Mesodermal cell (in vitro differentiated cells): ENCODE measurements at regions not wholly inside any gene's neighbourhood (a gene's known extent, or its start where the extent isn't known, plus 50 kb on each side); places are given as distances from the start of the nearest gene placed in this dataset.
"Not testable (repeated sequence)": the region's sequence is repeated elsewhere in the genome, so short reads cannot be mapped to it uniquely, and the experiment has no call there.

ENCODE experiments used
- H3K27ac ChIP-seq: 2 replicates; pipeline ENCODE4 v1.7.0; 2013; ENCODE audit warnings: mild to moderate bottlenecking, low read depth, low read length, moderate library complexity; ENCODE audit not compliant: severe bottlenecking
- H3K36me3 ChIP-seq: 2 replicates; pipeline ENCODE4 v1.7.1; 2013; ENCODE audit warnings: mild to moderate bottlenecking, low read length, moderate library complexity; ENCODE audit not compliant: control insufficient read depth, insufficient read depth
- H3K4me1 ChIP-seq: one replicate; pipeline ENCODE4 v1.7.1; 2013; ENCODE audit warnings: mild to moderate bottlenecking, low read length; ENCODE audit not compliant: insufficient read depth, control insufficient read depth, poor library complexity, severe bottlenecking
- H3K4me3 ChIP-seq: 2 replicates; pipeline ENCODE4 v1.7.0; 2013; ENCODE audit warnings: low read length, control low read depth, mild to moderate bottlenecking; ENCODE audit not compliant: insufficient read depth, poor library complexity, severe bottlenecking; ENCODE audit errors: extremely low read depth
- H3K9me3 ChIP-seq: 2 replicates; pipeline ENCODE4 v1.7.1; 2013; ENCODE audit warnings: mild to moderate bottlenecking, low read length, moderate library complexity; ENCODE audit not compliant: control insufficient read depth
- WGBS, 2 experiments: methylation state at CpG; one replicate each; pipeline ENCODE4 v1.1.5; 2013; ENCODE audit warnings: missing lambda C conversion rate in 2 of 2; ENCODE audit not compliant: insufficient coverage in 2 of 2; 5-methylcytosine and 5-hydroxymethylcytosine counted together

DNA sequence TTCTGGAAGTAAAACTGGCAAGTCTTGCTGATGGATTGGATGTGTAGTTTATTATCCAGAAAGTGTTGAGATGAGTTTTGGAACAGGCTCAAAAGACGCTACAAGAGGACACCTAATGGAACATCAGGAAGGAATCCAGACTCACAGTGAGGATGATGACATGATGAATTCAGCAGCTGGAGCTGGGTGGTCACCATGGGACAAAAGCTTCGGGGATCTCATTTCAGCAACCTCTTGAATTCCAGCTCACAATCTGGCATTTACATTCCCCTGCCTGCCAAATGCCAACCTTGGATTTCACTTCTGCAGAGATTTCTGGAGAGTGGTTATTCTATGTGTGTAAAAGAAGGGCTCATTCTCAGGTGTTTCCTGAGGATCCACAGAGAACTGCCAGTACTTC is 288.0 kb upstream of the TMTC4 start:
- Histone ChIP-seq H3K36me3 (no peaks in the 10 kb centered on the region), H3K9me3 (no peaks in the 10 kb centered on the region), H3K4me1 (no peaks in the 10 kb centered on the region), H3K27ac (no peak overlapping the region), H3K4me3 (no peak overlapping the region)
- WGBS, 2 experiments = 73 to 100% methylated on average over 1 of the region's 2 CpGs

- H3K4me3 ChIP-seq = no peak overlapping the region
- no peaks in the 10 kb centered on the region for H3K36me3 ChIP-seq
- H3K9me3 ChIP-seq = no peaks in the 10 kb centered on the region
- 93 to 94% methylated on average over 4 of the region's 7 CpGs for WGBS, 2 experiments
- no peaks in the 10 kb centered on the region for H3K4me1 ChIP-seq
- H3K27ac ChIP-seq = no peak overlapping the region
These were observed 286.6 kb upstream of the TMTC4 start for GRCh38 chr13:100961186-100961585.

DNA sequence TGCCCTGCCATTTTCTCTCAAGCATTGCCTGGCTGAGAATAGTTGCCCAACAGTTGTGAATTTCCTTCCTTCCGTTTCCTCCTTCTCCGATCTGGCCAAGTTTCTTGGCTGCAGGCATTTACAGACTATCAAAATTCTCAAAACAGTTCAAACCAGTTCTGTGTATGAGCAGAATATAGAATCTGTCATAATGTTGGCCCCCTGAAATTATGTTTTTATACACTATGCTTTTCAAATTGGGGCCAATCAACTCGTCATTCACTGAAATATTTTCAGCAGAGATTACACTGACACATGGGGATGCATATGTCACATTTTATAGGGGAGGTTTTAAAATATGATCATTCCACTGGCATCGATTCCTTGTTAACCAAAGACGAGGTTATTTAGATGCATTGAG is 284.2 kb upstream of the TMTC4 start:
- no peaks in the 10 kb centered on the region for H3K4me1 ChIP-seq
- H3K9me3 ChIP-seq = no peaks in the 10 kb centered on the region
- H3K27ac ChIP-seq = no peak overlapping the region
- WGBS, 2 experiments = no CpG with 5 or more reads among the region's 5 CpGs
- H3K4me3 ChIP-seq = no peak overlapping the region
- H3K36me3 ChIP-seq = no peaks in the 10 kb centered on the region

DNA sequence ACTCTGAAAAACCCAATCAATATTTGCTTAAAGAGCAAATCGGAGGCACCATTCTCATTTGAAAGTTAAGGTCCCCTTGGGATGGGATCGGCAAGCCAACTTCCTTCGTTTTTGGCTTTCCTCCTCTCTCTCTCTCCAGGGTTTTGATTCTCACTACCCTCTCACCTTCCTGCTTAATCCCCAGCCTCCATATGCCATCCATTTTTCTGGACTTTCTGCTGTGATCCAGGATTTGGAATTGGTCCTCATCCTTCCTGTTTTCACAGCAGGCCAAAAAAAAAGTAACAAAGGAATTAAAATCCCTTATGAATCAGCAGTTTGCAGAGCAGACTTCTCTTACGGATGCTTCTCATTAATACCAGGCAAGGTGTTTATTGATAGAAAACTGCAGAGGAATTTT is 283.1 kb upstream of the TMTC4 start:
- WGBS, 2 experiments = 76 to 97% methylated on average over 3 of the region's 4 CpGs
- no peak overlapping the region for H3K27ac ChIP-seq
- no peaks in the 10 kb centered on the region for H3K4me1 ChIP-seq
- no peak overlapping the region for H3K4me3 ChIP-seq
- no peaks in the 10 kb centered on the region for H3K9me3 ChIP-seq
- no peaks in the 10 kb centered on the region for H3K36me3 ChIP-seq

GRCh38 chr13:100954430-100955305 is 280.1 kb upstream of the TMTC4 start:
- WGBS, 2 experiments = 89 to 94% methylated on average over 5 of the region's 9 CpGs

GRCh38 chr13:100951016-100951415 is 276.4 kb upstream of the TMTC4 start:
- 90 to 100% methylated on average over 2 to 4 of the region's 4 CpGs for WGBS, 2 experiments
- Histone ChIP-seq H3K4me3 (no peak overlapping the region), H3K36me3 (no peaks in the 10 kb centered on the region), H3K27ac (no peak overlapping the region), H3K4me1 (no peaks in the 10 kb centered on the region), H3K9me3 (no peaks in the 10 kb centered on the region)

More at GRCh38 chr13:100954430-100955305, 280.1 kb upstream of the TMTC4 start:
- H3K4me3 ChIP-seq = no peak overlapping the region
- no peak overlapping the region for H3K27ac ChIP-seq
- no peaks in the 10 kb centered on the region for H3K9me3 ChIP-seq
- H3K4me1 ChIP-seq = no peaks in the 10 kb centered on the region
- no peaks in the 10 kb centered on the region for H3K36me3 ChIP-seq

- not testable (repeated sequence) for H3K4me3 ChIP-seq, H3K9me3 ChIP-seq, H3K4me1 ChIP-seq, H3K27ac ChIP-seq, H3K36me3 ChIP-seq
- 81 to 100% methylated on average over 2 to 3 of the region's 3 CpGs for WGBS, 2 experiments
These were observed 274.3 kb upstream of the TMTC4 start for GRCh38 chr13:100948937-100949336.

DNA sequence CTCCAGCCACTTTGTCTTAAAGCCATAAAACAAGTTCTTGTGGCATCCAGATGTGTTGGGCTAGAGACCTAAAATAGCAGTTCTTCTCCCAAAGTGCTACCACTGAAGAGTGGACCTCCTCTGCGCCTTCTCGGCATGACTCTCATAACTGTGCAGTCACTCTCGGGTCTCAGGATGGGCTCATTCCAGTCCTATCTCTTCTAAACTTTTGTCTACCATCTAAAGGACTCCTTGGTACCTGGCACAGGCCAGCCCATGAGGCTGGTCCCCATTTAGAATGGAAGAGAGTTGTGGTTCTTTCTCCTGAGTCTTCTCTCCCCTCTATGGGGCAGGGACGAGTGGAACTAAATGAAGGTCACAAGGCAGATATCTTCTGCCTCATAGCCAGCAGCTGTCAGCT is 272.0 kb upstream of the TMTC4 start:
- no peaks in the 10 kb centered on the region for H3K36me3 ChIP-seq

GRCh38 chr13:100944791-100945345 is 270.3 kb upstream of the TMTC4 start:
- WGBS, 2 experiments = 82 to 90% methylated on average over 5 of the region's 5 CpGs
- H3K27ac ChIP-seq = no peak overlapping the region
- H3K4me3 ChIP-seq = no peak overlapping the region
- no peaks in the 10 kb centered on the region for H3K36me3 ChIP-seq
- no peaks in the 10 kb centered on the region for H3K9me3 ChIP-seq
- peaks cover 8% of the 10 kb centered on the region for H3K4me1 ChIP-seq

More for the DNA sequence above, 272.0 kb upstream of the TMTC4 start:
- Histone ChIP-seq H3K4me1 (peaks cover 2% of the 10 kb centered on the region), H3K9me3 (no peaks in the 10 kb centered on the region), H3K27ac (no peak overlapping the region), H3K4me3 (no peak overlapping the region)
- WGBS, 2 experiments = 86 to 89% methylated on average over 2 to 4 of the region's 4 CpGs

DNA sequence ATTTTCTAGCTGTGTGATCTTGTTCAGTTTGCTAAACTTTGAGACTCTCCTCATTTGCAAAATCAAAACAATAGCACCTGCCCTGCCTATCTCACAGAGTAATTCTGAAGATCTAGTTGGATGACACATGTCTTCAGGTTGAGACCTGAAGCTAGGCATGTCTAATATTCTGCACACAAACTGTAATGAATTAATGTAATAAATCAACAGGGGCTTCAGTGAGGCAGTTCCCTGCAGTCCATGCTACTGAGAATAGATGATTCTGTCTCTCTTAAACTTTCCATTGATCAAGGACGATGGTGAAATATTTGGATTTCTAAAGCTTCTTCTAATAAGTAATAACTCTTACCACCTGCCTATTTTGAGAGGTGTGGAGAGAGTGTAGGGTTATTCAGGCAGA is 268.1 kb upstream of the TMTC4 start:
- H3K9me3 ChIP-seq = no peaks in the 10 kb centered on the region
- no peak overlapping the region for H3K27ac ChIP-seq
- peaks cover 8% of the 10 kb centered on the region for H3K4me1 ChIP-seq
- no CpG with 5 or more reads among the region's 1 CpG for WGBS, 2 experiments
- H3K36me3 ChIP-seq = no peaks in the 10 kb centered on the region
- no peak overlapping the region for H3K4me3 ChIP-seq
